Testis (tissue), 2 donors: ENCODE measurements at regions not wholly inside any gene's neighbourhood (a gene's known extent, or its start where the extent isn't known, plus 50 kb on each side); places are given as distances from the start of the nearest gene placed in this dataset.

ENCODE experiments used
- DNase-seq: peaks from one replicate; pipeline ENCODE4 v3.0.0-alpha.2; 2019
- H3K27ac ChIP-seq, 2 donors: fragments of 200-600 bp; sonication (generic); one replicate each; pipeline ENCODE4 v1.5.1; 2019
- H3K27me3 ChIP-seq: fragments of 200-600 bp; sonication (generic); one replicate; pipeline ENCODE4 v1.5.1; 2019
- H3K36me3 ChIP-seq: fragments of 200-600 bp; sonication (generic); one replicate; pipeline ENCODE4 v1.5.1; 2017; ENCODE audit warnings: low read depth; ENCODE audit errors: missing control alignments
- H3K4me1 ChIP-seq: fragments of 200-600 bp; sonication (generic); one replicate; pipeline ENCODE4 v1.5.1; 2019
- H3K4me3 ChIP-seq, 2 donors: fragments of 200-600 bp; sonication (generic); one replicate each; pipeline ENCODE4 v1.5.1; 2017 to 2019
- H3K9me3 ChIP-seq: fragments of 200-600 bp; sonication (generic); one replicate; pipeline ENCODE4 v1.5.1; 2017
- CTCF ChIP-seq, 3 experiments: fragments of 450-650 bp in 2 of 3; fragments of 200-600 bp in 1 of 3; sonication (generic) in 1 of 3; IDR thresholded peaks; one replicate each; pipeline ENCODE4 v1.5.1; 2016 to 2019; ENCODE audit warnings: antibody characterized with exemption in 3 of 3, mild to moderate bottlenecking in 2 of 3, moderate library complexity in 1 of 3
- POLR2A ChIP-seq: fragments of 450-650 bp; IDR thresholded peaks from one replicate; pipeline ENCODE4 v1.6.1; 2017; ENCODE audit warnings: antibody characterized with exemption, mild to moderate bottlenecking, moderate library complexity
- WGBS, 2 donors: methylation state at CpG; one replicate each; pipeline ENCODE4 v1.1.5; 2018; 5-methylcytosine and 5-hydroxymethylcytosine counted together
- intact Hi-C: fragments of 100-400 bp; cut with DNase I; formaldehyde crosslinking; loops from one replicate; pipeline ENCODE4 v1.15.1; 2023; ENCODE audit warnings: low total_unique reads

GRCh38 chr20:55928266-55928665 is 77.1 kb downstream of the CBLN4 start:
- no peak for DNase-seq
- 54 to 58% methylated on average over 3 of the region's 3 CpGs for WGBS, 2 donors
- intact Hi-C loops: no loop called here
- Histone ChIP-seq H3K36me3 (no peaks in the 10 kb centered on the region), H3K27ac (no peak overlapping the region), H3K9me3 (no peaks in the 10 kb centered on the region), H3K4me3 (no peak overlapping the region), H3K4me1 (no peaks in the 10 kb centered on the region), H3K27me3 (no peaks in the 10 kb centered on the region)
- TF ChIP-seq POLR2A (no peak), CTCF (IDR thresholded peaks at IDR 0.05) (no peak)

GRCh38 chr20:55919956-55920355 is 85.4 kb downstream of the CBLN4 start:
- Histone ChIP-seq H3K9me3 (no peaks in the 10 kb centered on the region), H3K36me3 (no peaks in the 10 kb centered on the region), H3K4me3 (no peak overlapping the region), H3K27ac (no peak overlapping the region), H3K4me1 (no peaks in the 10 kb centered on the region), H3K27me3 (no peaks in the 10 kb centered on the region)
- no peak for DNase-seq
- intact Hi-C loops: no loop called here
- TF ChIP-seq CTCF (IDR thresholded peaks at IDR 0.05): no peak
- TF ChIP-seq POLR2A: no peak

GRCh38 chr20:55919319-55919718 is 86.0 kb downstream of the CBLN4 start:
- DNase-seq: no peak
- Histone ChIP-seq H3K4me3 (no peak overlapping the region), H3K4me1 (no peaks in the 10 kb centered on the region), H3K27ac (no peak overlapping the region), H3K27me3 (no peaks in the 10 kb centered on the region), H3K36me3 (no peaks in the 10 kb centered on the region), H3K9me3 (no peaks in the 10 kb centered on the region)
- TF ChIP-seq POLR2A (no peak), CTCF (IDR thresholded peaks at IDR 0.05) (no peak)
- whole genome bisulfite sequencing, 2 donors: 43 to 54% methylated on average over 1 of the region's 1 CpG
- intact Hi-C loops: no loop called here

- TF ChIP-seq POLR2A (no peak), CTCF (IDR thresholded peaks at IDR 0.05) (no peak)
- Histone ChIP-seq H3K27ac (no peak overlapping the region), H3K4me1 (no peaks in the 10 kb centered on the region), H3K36me3 (no peaks in the 10 kb centered on the region), H3K27me3 (no peaks in the 10 kb centered on the region), H3K4me3 (no peak overlapping the region), H3K9me3 (no peaks in the 10 kb centered on the region)
- WGBS, 2 donors: 91 to 96% methylated on average over 2 of the region's 2 CpGs
- intact Hi-C loops: no loop called here
- DNase-seq: no peak
These were observed 86.8 kb downstream of the CBLN4 start for GRCh38 chr20:55918471-55918870.

GRCh38 chr20:55893031-55893430 is 112.3 kb downstream of the CBLN4 start:
- H3K36me3 ChIP-seq: no peaks in the 10 kb centered on the region
- no peaks in the 10 kb centered on the region for H3K27me3 ChIP-seq
- no peaks in the 10 kb centered on the region for H3K9me3 ChIP-seq
- DNase-seq: no peak
- intact Hi-C loops: no loop called here
- no peak overlapping the region for H3K27ac ChIP-seq
- H3K4me3 ChIP-seq: no peak overlapping the region
- TF ChIP-seq CTCF (IDR thresholded peaks at IDR 0.05) (no peak), POLR2A (no peak)
- no peaks in the 10 kb centered on the region for H3K4me1 ChIP-seq
